IMR-90 (cell line): ENCODE measurements at regions not wholly inside any gene's neighbourhood (a gene's known extent, or its start where the extent isn't known, plus 50 kb on each side); places are given as distances from the start of the nearest gene placed in this dataset.

ENCODE experiments used
- ATAC-seq: fragments of 200-7000 bp; cut with Tn5 transposase; 2 replicates; pipeline ENCODE4 v1.9.1; 2020; ENCODE audit warnings: low read depth, mild to moderate bottlenecking, moderate library complexity
- BruUV-seq: library from RNA; stranded (reverse); fragments of 400-500 nt; replicated peaks from 2 replicates; lab custom pipeline; 2021; lab: Mats Ljungman, UMichigan
- CTCF ChIA-PET: fragments of 300-600 bp; formaldehyde crosslinking; extraction: SDS; loops from one replicate; lab custom pipeline; 2021; ENCODE audit warnings: antibody characterized with exemption; lab: Yijun Ruan, JAX
- POLR2A ChIA-PET: fragments of 300-600 bp; sonication (Branson Sonifier 250); formaldehyde crosslinking; loops from one replicate; lab custom pipeline; 2022; ENCODE audit warnings: antibody characterized with exemption; ENCODE audit not compliant: unreplicated experiment; lab: Charles Lee
- DNase-seq: peaks from one replicate; pipeline ENCODE4 v3.0.0; 2013
- H2AFZ ChIP-seq: replicated peaks from 2 replicates; pipeline ENCODE3; 2013; ENCODE audit warnings: low read length, mild to moderate bottlenecking; ENCODE audit not compliant: poor library complexity
- H2AK5ac ChIP-seq: 2 replicates; pipeline ENCODE4 v1.6.1; 2013; ENCODE audit warnings: low read depth, low read length, inconsistent platforms
- H2AK9ac ChIP-seq: replicated peaks from 2 replicates; pipeline ENCODE3; 2013; ENCODE audit warnings: mild to moderate bottlenecking, low read depth, low read length, moderate library complexity; ENCODE audit not compliant: poor library complexity
- H2BK120ac ChIP-seq: 2 replicates; pipeline ENCODE4 v1.6.1; 2013; ENCODE audit warnings: low read depth, low read length, inconsistent platforms
- H2BK15ac ChIP-seq: 3 replicates; pipeline ENCODE4 v1.6.1; 2013; ENCODE audit warnings: low read depth, low read length, inconsistent platforms
- H2BK20ac ChIP-seq: 2 replicates; pipeline ENCODE4 v1.6.1; 2013; ENCODE audit warnings: low read depth, mild to moderate bottlenecking, inconsistent platforms, low read length, moderate library complexity
- H2BK5ac ChIP-seq: 2 replicates; pipeline ENCODE4 v1.6.1; 2013; ENCODE audit warnings: mild to moderate bottlenecking, low read depth, low read length, inconsistent platforms; ENCODE audit not compliant: poor library complexity, severe bottlenecking
- H3K14ac ChIP-seq: replicated peaks from 2 replicates; pipeline ENCODE4 v1.6.1; 2013; ENCODE audit warnings: low read depth, low read length, inconsistent platforms
- H3K18ac ChIP-seq: 2 replicates; pipeline ENCODE4 v1.6.1; 2013; ENCODE audit warnings: low read depth, low read length, control low read depth
- H3K23ac ChIP-seq: 2 replicates; pipeline ENCODE4 v1.6.1; 2013; ENCODE audit warnings: low read depth, low read length, inconsistent platforms
- H3K27ac ChIP-seq: 2 replicates; pipeline ENCODE4 v1.5.1; 2013; ENCODE audit warnings: mild to moderate bottlenecking, control low read depth, low read length; ENCODE audit not compliant: insufficient read depth
- H3K27me3 ChIP-seq: 2 replicates; pipeline ENCODE4 v1.6.1; 2013; ENCODE audit warnings: low read length; ENCODE audit not compliant: control insufficient read depth, insufficient read depth
- H3K36me3 ChIP-seq: 2 replicates; pipeline ENCODE4 v1.6.1; 2013; ENCODE audit warnings: low read length, mixed read lengths; ENCODE audit not compliant: control insufficient read depth, insufficient read depth
- H3K4ac ChIP-seq: 2 replicates; pipeline ENCODE4 v1.6.1; 2013; ENCODE audit warnings: low read depth, low read length, inconsistent platforms
- H3K4me1 ChIP-seq: 2 replicates; pipeline ENCODE4 v1.6.1; 2013; ENCODE audit warnings: low read length, mixed read lengths; ENCODE audit not compliant: control insufficient read depth, insufficient read depth
- H3K4me2 ChIP-seq: 2 replicates; pipeline ENCODE4 v1.6.1; 2013; ENCODE audit warnings: low read depth, mild to moderate bottlenecking, control low read depth, low read length, moderate library complexity
- H3K4me3 ChIP-seq: 2 replicates; pipeline ENCODE4 v1.5.1; 2013; ENCODE audit warnings: low read depth, mild to moderate bottlenecking, control low read depth, low read length, moderate library complexity; ENCODE audit not compliant: insufficient read depth
- H3K56ac ChIP-seq: 2 replicates; pipeline ENCODE4 v1.6.1; 2013; ENCODE audit warnings: low read length, inconsistent platforms; ENCODE audit not compliant: insufficient read depth; ENCODE audit errors: extremely low read depth
- H3K79me1 ChIP-seq, 2 experiments: 2 replicates each; pipeline ENCODE4 v1.6.1; 2013; ENCODE audit warnings: low read length in 2 of 2, inconsistent platforms in 1 of 2, low read depth in 1 of 2
- H3K9ac ChIP-seq: 2 replicates; pipeline ENCODE4 v1.6.1; 2013; ENCODE audit warnings: low read depth, low read length, control low read depth
- H3K9me1 ChIP-seq: 2 replicates; pipeline ENCODE4 v1.6.1; 2013; ENCODE audit warnings: low read length, inconsistent platforms; ENCODE audit not compliant: insufficient read depth
- H3K9me3 ChIP-seq: 2 replicates; pipeline ENCODE4 v1.6.1; 2013; ENCODE audit warnings: low read length; ENCODE audit not compliant: control insufficient read depth, insufficient read depth
- H4K20me1 ChIP-seq: 2 replicates; pipeline ENCODE4 v1.6.1; 2013; ENCODE audit warnings: low read length, inconsistent platforms; ENCODE audit not compliant: insufficient read depth
- H4K5ac ChIP-seq: 2 replicates; pipeline ENCODE4 v1.6.1; 2013; ENCODE audit warnings: mild to moderate bottlenecking, low read depth, low read length, control low read depth
- H4K8ac ChIP-seq, 2 experiments: 2 replicates each; pipeline ENCODE4 v1.6.1; 2013; ENCODE audit warnings: low read depth in 2 of 2, low read length in 2 of 2, control low read depth in 1 of 2, inconsistent platforms in 1 of 2
- H4K91ac ChIP-seq: 2 replicates; pipeline ENCODE4 v1.6.1; 2013; ENCODE audit warnings: low read depth, low read length, inconsistent platforms; ENCODE audit not compliant: insufficient read depth
- MAFK ChIP-seq: IDR thresholded peaks from 2 replicates; pipeline ENCODE4 v1.6.1; 2012; ENCODE audit warnings: low read depth, low read length, improper control_type of control experiment
- RFX5 ChIP-seq: IDR thresholded peaks from 2 replicates; pipeline ENCODE4 v1.8.0; 2012; ENCODE audit warnings: low read depth, mild to moderate bottlenecking, low read length, moderate library complexity
- WGBS, 2 experiments: methylation state at CpG; one replicate each; pipeline versions ENCODE4 v1.1.5 to v1.1.7; 2013; ENCODE audit warnings: missing lambda C conversion rate in 2 of 2; ENCODE audit not compliant: insufficient read length in 1 of 2; ENCODE audit errors: extremely low coverage in 2 of 2; 5-methylcytosine and 5-hydroxymethylcytosine counted together
- dilution Hi-C: fragments of 300-500 bp; cut with HindIII; formaldehyde crosslinking; loops from one replicate; pipeline ENCODE4 v1.14.3; 2018; ENCODE audit warnings: low sequenced_read_pairs; ENCODE audit not compliant: unreplicated experiment
- in situ Hi-C: fragments of 300-500 bp; cut with MboI; formaldehyde crosslinking; loops from 3 replicates; pipeline ENCODE4 v1.14.3; 2019; ENCODE audit warnings: low sequenced_read_pairs, inconsistent platforms, mixed read lengths
- intact Hi-C: fragments of 100-400 bp; cut with micrococcal nuclease; formaldehyde crosslinking; loops from 2 replicates; pipeline ENCODE4 v1.10.0; 2022
- TF ChIP-seq, protein P1 (sequence below): conservative IDR thresholded peaks from 2 replicates; pipeline ENCODE4 v1.5.1; 2012; ENCODE audit warnings: mild to moderate bottlenecking, low read depth, low read length, improper control_type of control experiment

- H3K4ac ChIP-seq = no peak overlapping the region
- H3K4me3 ChIP-seq = no peak overlapping the region
- H3K27me3 ChIP-seq = peaks cover 5% of the 10 kb centered on the region; the same call in 1 of the 2 replicates
- H3K56ac ChIP-seq = no peak overlapping the region
- no peak overlapping the region for H2BK20ac ChIP-seq
- no peak overlapping the region for H2AK9ac ChIP-seq
- no peak overlapping the region for H3K4me2 ChIP-seq
- H4K20me1 ChIP-seq = no peaks in the 10 kb centered on the region
- dilution Hi-C loops = no loop called here
- no TSS peak for BruUV-seq
- no peak overlapping the region for H2BK120ac ChIP-seq
- H3K9ac ChIP-seq = no peak overlapping the region
- in situ Hi-C loops = no loop called here
- H2BK15ac ChIP-seq = no peak overlapping the region
- no peak overlapping the region for H3K27ac ChIP-seq
- ChIA-PET CTCF (no interaction called here), POLR2A (no interaction called here)
- H3K23ac ChIP-seq = no peak overlapping the region
- no peaks in the 10 kb centered on the region for H3K79me1 ChIP-seq
- H3K9me1 ChIP-seq = no peaks in the 10 kb centered on the region
- H2AK5ac ChIP-seq = no peak overlapping the region
- H3K36me3 ChIP-seq = no peaks in the 10 kb centered on the region
- intact Hi-C loops = no loop called here
- H4K91ac ChIP-seq = no peak overlapping the region
- TF ChIP-seq, protein P1, sequence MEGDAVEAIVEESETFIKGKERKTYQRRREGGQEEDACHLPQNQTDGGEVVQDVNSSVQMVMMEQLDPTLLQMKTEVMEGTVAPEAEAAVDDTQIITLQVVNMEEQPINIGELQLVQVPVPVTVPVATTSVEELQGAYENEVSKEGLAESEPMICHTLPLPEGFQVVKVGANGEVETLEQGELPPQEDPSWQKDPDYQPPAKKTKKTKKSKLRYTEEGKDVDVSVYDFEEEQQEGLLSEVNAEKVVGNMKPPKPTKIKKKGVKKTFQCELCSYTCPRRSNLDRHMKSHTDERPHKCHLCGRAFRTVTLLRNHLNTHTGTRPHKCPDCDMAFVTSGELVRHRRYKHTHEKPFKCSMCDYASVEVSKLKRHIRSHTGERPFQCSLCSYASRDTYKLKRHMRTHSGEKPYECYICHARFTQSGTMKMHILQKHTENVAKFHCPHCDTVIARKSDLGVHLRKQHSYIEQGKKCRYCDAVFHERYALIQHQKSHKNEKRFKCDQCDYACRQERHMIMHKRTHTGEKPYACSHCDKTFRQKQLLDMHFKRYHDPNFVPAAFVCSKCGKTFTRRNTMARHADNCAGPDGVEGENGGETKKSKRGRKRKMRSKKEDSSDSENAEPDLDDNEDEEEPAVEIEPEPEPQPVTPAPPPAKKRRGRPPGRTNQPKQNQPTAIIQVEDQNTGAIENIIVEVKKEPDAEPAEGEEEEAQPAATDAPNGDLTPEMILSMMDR = no peak
- TF ChIP-seq RFX5 = no peak
- no peak for TF ChIP-seq MAFK
- DNase-seq (no peak), ATAC-seq (no peak)
- no peaks in the 10 kb centered on the region for H3K4me1 ChIP-seq
- no peak overlapping the region for H4K5ac ChIP-seq
- H3K9me3 ChIP-seq = no peaks in the 10 kb centered on the region
- H4K8ac ChIP-seq = no peak overlapping the region
- H2BK5ac ChIP-seq = no peak overlapping the region
- WGBS, 2 experiments = 20% methylated on average over 1 of the region's 3 CpGs; no CpG with 5 or more reads in 1 of the 2 experiments
- H2AFZ ChIP-seq = no peak overlapping the region
- no peak overlapping the region for H3K14ac ChIP-seq
- H3K18ac ChIP-seq = no peak overlapping the region
These were observed 73.5 kb downstream of the CD24 start for GRCh38 chr6:106901062-106901461.
